Hematopoietic multipotent progenitor cell (in vitro differentiated cells): ENCODE measurements at regions not wholly inside any gene's neighbourhood (a gene's known extent, or its start where the extent isn't known, plus 50 kb on each side); places are given as distances from the start of the nearest gene placed in this dataset.

Experiments used
- DNase-seq, 3 donors: peaks; one replicate each; pipeline ENCODE4 v3.0.0-alpha.2; 2011 to 2015; ENCODE audit warnings: low read depth in 2 of 3, low spot score in 2 of 3

GRCh38 chr9:89821081-89821480 lies 216.3 kb downstream of the GADD45G start:
- DNase-seq: no peak

- DNase-seq: no peak
Measured at GRCh38 chr9:89822996-89823395, 218.2 kb downstream of the GADD45G start.

GRCh38 chr9:89825669-89826068 lies 220.9 kb downstream of the GADD45G start:
- DNase-seq: no peak

GRCh38 chr9:89826186-89826585 lies 221.4 kb downstream of the GADD45G start:
- DNase-seq: no peak

- DNase-seq: no peak
Measured at GRCh38 chr9:89829346-89829745, 224.5 kb downstream of the GADD45G start.

GRCh38 chr9:89835666-89836065 lies 230.9 kb downstream of the GADD45G start:
- DNase-seq: no peak

- DNase-seq: no peak
Measured at GRCh38 chr9:89837162-89837933, 232.5 kb downstream of the GADD45G start.

- DNase-seq: no peak
Measured at GRCh38 chr9:89837934-89838310, 233.1 kb downstream of the GADD45G start.

- no peak for DNase-seq
Measured at GRCh38 chr9:89838621-89839020, 233.8 kb downstream of the GADD45G start.

GRCh38 chr9:89839449-89839848 lies 234.6 kb downstream of the GADD45G start:
- DNase-seq: no peak

- DNase-seq: no peak
Measured at GRCh38 chr9:89839952-89840351, 235.1 kb downstream of the GADD45G start.

GRCh38 chr9:89841456-89841855 lies 236.6 kb downstream of the GADD45G start:
- no peak for DNase-seq

- no peak for DNase-seq
Measured at GRCh38 chr9:89842267-89842768, 237.5 kb downstream of the GADD45G start.

GRCh38 chr9:89843074-89843473 lies 238.3 kb downstream of the GADD45G start:
- no peak for DNase-seq

GRCh38 chr9:89843591-89843990 lies 238.8 kb downstream of the GADD45G start:
- no peak for DNase-seq

- no peak for DNase-seq
Measured at GRCh38 chr9:89844075-89844474, 239.3 kb downstream of the GADD45G start.

GRCh38 chr9:89844535-89844934 lies 239.7 kb downstream of the GADD45G start:
- no peak for DNase-seq

GRCh38 chr9:89845321-89845720 lies 240.5 kb downstream of the GADD45G start:
- no peak for DNase-seq

GRCh38 chr9:89845862-89846261 lies 241.1 kb downstream of the GADD45G start:
- no peak for DNase-seq

GRCh38 chr9:89848060-89849040 lies 243.5 kb downstream of the GADD45G start:
- no peak for DNase-seq

GRCh38 chr9:89849096-89849495 lies 244.3 kb downstream of the GADD45G start:
- DNase-seq: no peak

GRCh38 chr9:89850153-89850552 lies 245.3 kb downstream of the GADD45G start:
- DNase-seq: no peak
